H1 (cell line): ENCODE measurements at regions not wholly inside any gene's neighbourhood (a gene's known extent, or its start where the extent isn't known, plus 50 kb on each side); places are given as distances from the start of the nearest gene placed in this dataset.

ENCODE experiments used
- CHD1 ChIP-seq: IDR thresholded peaks from 2 replicates; pipeline ENCODE4 v1.6.1; 2012; ENCODE audit warnings: low read depth, low read length, improper control_type of control experiment
- CREB1 ChIP-seq: IDR thresholded peaks from 2 replicates; pipeline ENCODE4 v1.6.1; 2012; ENCODE audit warnings: inconsistent platforms
- EP300 ChIP-seq, 2 experiments: IDR thresholded peaks; 1 replicate in 1 of 2; 2 replicates in 1 of 2; pipeline ENCODE4 v1.6.1; 2011 to 2012; ENCODE audit warnings: low read depth in 2 of 2, low read length in 2 of 2, mild to moderate bottlenecking in 2 of 2, borderline replicate concordance in 1 of 2, inconsistent platforms in 1 of 2, moderate library complexity in 1 of 2
- GABPA ChIP-seq: IDR thresholded peaks from 2 replicates; pipeline ENCODE4 v1.6.1; 2011; ENCODE audit warnings: mild to moderate bottlenecking, low read length, moderate library complexity, borderline replicate concordance; ENCODE audit not compliant: insufficient read depth

- TF ChIP-seq GABPA (no peak), CREB1 (no peak), CHD1 (no peak), EP300 (IDR thresholded peaks at IDR 0.05; ENCODE audit: borderline replicate concordance in 1 of 2, low read depth in 2 of 2, low read length in 2 of 2) (no peak)
These were observed 355.3 kb downstream of the INSIG2 start for GRCh38 chr2:118443596-118443995.
